CD1c-positive myeloid dendritic cell (primary cell): ENCODE measurements at regions not wholly inside any gene's neighbourhood (a gene's known extent, or its start where the extent isn't known, plus 50 kb on each side); places are given as distances from the start of the nearest gene placed in this dataset.

ENCODE experiments used
- DNase-seq: peaks from one replicate; pipeline ENCODE4 v3.0.0-alpha.2; 2016; ENCODE audit errors: extremely low spot score

GRCh38 chr7:81648716-81649115 lies 121.1 kb downstream of the HGF start:
- DNase-seq: no peak

- DNase-seq: no peak
Measured at GRCh38 chr7:81645435-81645834, 124.4 kb downstream of the HGF start.

- DNase-seq: no peak
Measured at GRCh38 chr7:81641873-81642272, 128.0 kb downstream of the HGF start.

GRCh38 chr7:81638198-81638597 lies 131.6 kb downstream of the HGF start:
- no peak for DNase-seq

- DNase-seq: no peak
Measured at GRCh38 chr7:81637534-81637933, 132.3 kb downstream of the HGF start.

- no peak for DNase-seq
Measured at GRCh38 chr7:81632418-81632817, 137.4 kb downstream of the HGF start.

- DNase-seq: no peak
Measured at GRCh38 chr7:81630600-81630999, 139.2 kb downstream of the HGF start.

- DNase-seq: no peak
Measured at GRCh38 chr7:81629702-81630101, 140.1 kb downstream of the HGF start.

- no peak for DNase-seq
Measured at GRCh38 chr7:81628951-81629350, 140.9 kb downstream of the HGF start.

GRCh38 chr7:81627536-81628287 lies 142.1 kb downstream of the HGF start:
- DNase-seq: no peak

- DNase-seq: no peak
Measured at GRCh38 chr7:81626008-81626407, 143.8 kb downstream of the HGF start.

- no peak for DNase-seq
Measured at GRCh38 chr7:81624650-81625631, 144.9 kb downstream of the HGF start.

GRCh38 chr7:81624021-81624592 lies 145.7 kb downstream of the HGF start:
- no peak for DNase-seq

- no peak for DNase-seq
Measured at GRCh38 chr7:81623251-81623855, 146.5 kb downstream of the HGF start.

- DNase-seq: no peak
Measured at GRCh38 chr7:81621893-81622292, 148.0 kb downstream of the HGF start.

- DNase-seq: no peak
Measured at GRCh38 chr7:81618396-81619014, 151.3 kb downstream of the HGF start.

GRCh38 chr7:81616951-81617350 lies 152.9 kb downstream of the HGF start:
- DNase-seq: no peak

- DNase-seq: no peak
Measured at GRCh38 chr7:81611805-81612204, 158.0 kb downstream of the HGF start.

- no peak for DNase-seq
Measured at GRCh38 chr7:81611040-81611439, 158.8 kb downstream of the HGF start.

GRCh38 chr7:81608748-81609382 lies 161.0 kb downstream of the HGF start:
- DNase-seq: no peak

GRCh38 chr7:81607987-81608386 lies 161.9 kb downstream of the HGF start:
- DNase-seq: no peak
